ENCODE measurements at regions not wholly inside any gene's neighbourhood (a gene's known extent, or its start where the extent isn't known, plus 50 kb on each side); places are given as distances from the start of the nearest gene placed in this dataset.

GRCh38 chr1:212531796-212532195 lies 76.8 kb upstream of the ATF3 start:
- no peaks in the 10 kb centered on the region for H3K9me3 Mint-ChIP-seq

GRCh38 chr1:212532469-212533147 lies 76.0 kb upstream of the ATF3 start:
- Mint-ChIP-seq H3K27me3 (ENCODE audit: low read depth) (peaks cover 46% of the 10 kb centered on the region), H3K27ac (no peak overlapping the region), H3K4me3 (ENCODE audit: low read depth) (no peak overlapping the region), H3K36me3 (ENCODE audit: low read depth) (no peaks in the 10 kb centered on the region), H3K9me3 (peaks cover under 1% of the 10 kb centered on the region), H3K4me1 (ENCODE audit: low read depth) (peaks cover 7% of the 10 kb centered on the region)
- no peak for DNase-seq (ENCODE audit: low spot score)
- intact Hi-C loops (cut with micrococcal nuclease), result no loop called here

More at GRCh38 chr1:212531796-212532195, 76.8 kb upstream of the ATF3 start:
- H3K27ac Mint-ChIP-seq, result no peak overlapping the region
- peaks cover 7% of the 10 kb centered on the region for H3K4me1 Mint-ChIP-seq (ENCODE audit: low read depth)
- peaks cover 46% of the 10 kb centered on the region for H3K27me3 Mint-ChIP-seq (ENCODE audit: low read depth)
- intact Hi-C loops (cut with micrococcal nuclease), result no loop called here
- DNase-seq (ENCODE audit: low spot score), result no peak
- H3K4me3 Mint-ChIP-seq (ENCODE audit: low read depth), result no peak overlapping the region
- H3K36me3 Mint-ChIP-seq (ENCODE audit: low read depth), result no peaks in the 10 kb centered on the region

DNA sequence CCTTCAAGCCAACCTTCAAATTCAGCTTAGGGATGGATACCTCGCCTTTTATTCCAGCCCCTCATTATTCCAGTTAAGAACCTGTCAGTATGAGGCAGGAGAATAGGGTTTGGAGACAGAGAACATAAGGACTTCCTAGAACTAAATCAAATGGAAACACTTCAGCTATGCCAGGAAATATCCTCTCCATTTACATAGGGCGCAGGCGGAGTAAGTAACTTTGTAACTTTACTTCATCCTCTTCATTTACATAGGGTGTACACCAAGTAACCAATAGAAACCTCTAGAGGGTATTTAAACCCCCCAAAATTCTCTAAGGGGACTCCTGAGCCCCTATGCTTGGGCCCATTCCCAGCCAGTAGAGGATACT lies 75.4 kb upstream of the ATF3 start:
- Mint-ChIP-seq H3K36me3 (ENCODE audit: low read depth) (no peaks in the 10 kb centered on the region), H3K4me1 (ENCODE audit: low read depth) (peaks cover 7% of the 10 kb centered on the region), H3K27me3 (ENCODE audit: low read depth) (peaks cover 46% of the 10 kb centered on the region), H3K4me3 (ENCODE audit: low read depth) (no peak overlapping the region), H3K9me3 (peaks cover 3% of the 10 kb centered on the region), H3K27ac (no peak overlapping the region)
- DNase-seq (ENCODE audit: low spot score), result no peak
- intact Hi-C loops (cut with micrococcal nuclease), result no loop called here

DNA sequence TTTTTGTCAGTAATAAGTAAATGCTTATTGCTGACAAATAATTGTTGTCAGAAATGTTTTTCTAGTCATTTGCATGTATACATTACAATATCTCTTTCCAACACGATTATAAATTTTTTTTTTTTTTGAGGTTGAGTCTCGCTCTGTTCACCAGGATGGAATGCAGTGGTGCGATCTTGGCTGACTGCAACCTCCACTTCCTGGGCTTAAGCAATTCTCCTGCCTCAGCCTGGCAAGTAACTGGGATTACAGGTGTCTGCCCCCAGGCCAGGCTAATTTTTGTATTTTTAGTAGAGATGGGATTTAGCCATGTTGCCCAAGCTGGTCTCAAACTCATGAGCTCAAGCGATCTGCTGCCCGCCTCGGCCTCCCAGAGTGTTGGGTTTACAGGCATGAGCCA lies 72.0 kb upstream of the ATF3 start:
- H3K9me3 Mint-ChIP-seq, result peaks cover 3% of the 10 kb centered on the region
- peaks cover 27% of the 10 kb centered on the region for H3K27me3 Mint-ChIP-seq (ENCODE audit: low read depth)
- H3K4me3 Mint-ChIP-seq (ENCODE audit: low read depth), result no peak overlapping the region
- H3K36me3 Mint-ChIP-seq (ENCODE audit: low read depth), result no peaks in the 10 kb centered on the region
- H3K27ac Mint-ChIP-seq, result no peak overlapping the region
- intact Hi-C loops (cut with micrococcal nuclease), result no loop called here
- DNase-seq (ENCODE audit: low spot score), result no peak
- peaks cover 7% of the 10 kb centered on the region for H3K4me1 Mint-ChIP-seq (ENCODE audit: low read depth)

- no peak for DNase-seq (ENCODE audit: low spot score)
- Mint-ChIP-seq H3K36me3 (ENCODE audit: low read depth) (no peaks in the 10 kb centered on the region), H3K9me3 (peaks cover 3% of the 10 kb centered on the region), H3K4me1 (ENCODE audit: low read depth) (peaks cover 7% of the 10 kb centered on the region), H3K4me3 (ENCODE audit: low read depth) (no peak overlapping the region), H3K27ac (no peak overlapping the region), H3K27me3 (ENCODE audit: low read depth) (peaks cover 22% of the 10 kb centered on the region)
- intact Hi-C loops (cut with micrococcal nuclease), result no loop called here
Observed at GRCh38 chr1:212537610-212538009, 71.0 kb upstream of the ATF3 start.

- no peak for DNase-seq (ENCODE audit: low spot score)
- intact Hi-C loops (cut with micrococcal nuclease), result no loop called here
- H3K27ac Mint-ChIP-seq, result no peak overlapping the region
- peaks cover 27% of the 10 kb centered on the region for H3K27me3 Mint-ChIP-seq (ENCODE audit: low read depth)
- H3K4me3 Mint-ChIP-seq (ENCODE audit: low read depth), result no peak overlapping the region
- no peaks in the 10 kb centered on the region for H3K4me1 Mint-ChIP-seq (ENCODE audit: low read depth)
- H3K36me3 Mint-ChIP-seq (ENCODE audit: low read depth), result no peaks in the 10 kb centered on the region
- peaks cover 3% of the 10 kb centered on the region for H3K9me3 Mint-ChIP-seq
Observed at GRCh38 chr1:212539737-212540430, 68.7 kb upstream of the ATF3 start.

DNA sequence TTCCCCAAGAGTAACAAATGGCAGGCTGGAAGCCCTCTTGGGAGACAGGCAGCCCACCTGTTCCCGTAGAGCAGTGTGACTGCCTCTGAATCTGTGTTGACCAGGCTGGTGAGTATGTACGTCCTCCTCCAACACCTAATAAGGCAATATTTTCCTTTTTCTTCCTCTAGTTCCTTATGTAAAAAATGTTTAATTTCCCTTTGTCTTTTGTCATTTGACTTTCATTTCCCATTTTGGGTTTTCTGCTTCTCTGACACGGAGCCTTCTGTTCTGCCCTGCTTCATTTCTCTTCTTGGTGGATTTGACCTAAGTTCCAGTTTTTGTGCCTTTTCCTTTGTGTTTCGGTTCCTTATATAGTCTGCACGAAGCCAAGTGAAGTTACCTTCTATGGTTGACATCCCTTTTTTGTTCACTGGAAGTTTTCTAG lies 65.8 kb upstream of the ATF3 start:
- peaks cover under 1% of the 10 kb centered on the region for H3K9me3 Mint-ChIP-seq
- no peaks in the 10 kb centered on the region for H3K4me1 Mint-ChIP-seq (ENCODE audit: low read depth)
- H3K27ac Mint-ChIP-seq, result no peak overlapping the region
- no peak for DNase-seq (ENCODE audit: low spot score)
- H3K36me3 Mint-ChIP-seq (ENCODE audit: low read depth), result no peaks in the 10 kb centered on the region
- H3K4me3 Mint-ChIP-seq (ENCODE audit: low read depth), result no peak overlapping the region
- peaks cover 38% of the 10 kb centered on the region for H3K27me3 Mint-ChIP-seq (ENCODE audit: low read depth)
- intact Hi-C loops (cut with micrococcal nuclease), result no loop called here

DNA sequence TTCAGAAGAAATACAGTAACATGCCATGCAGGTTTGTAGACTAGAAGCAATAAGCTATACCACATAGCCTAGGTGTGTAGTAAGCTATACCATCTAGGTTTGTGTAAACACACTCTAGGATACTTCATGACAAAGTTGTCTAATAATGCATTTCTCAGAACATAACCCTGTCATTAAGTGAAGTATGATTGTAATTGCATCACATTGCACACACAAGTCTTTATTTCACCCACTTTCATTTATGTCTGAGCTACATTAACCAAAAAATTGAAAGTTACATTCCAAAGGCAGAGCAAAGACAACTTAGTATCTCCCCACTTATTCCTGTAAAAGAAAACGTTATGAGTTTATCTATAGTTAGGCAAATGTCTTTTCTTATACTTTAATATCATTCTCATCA lies 64.5 kb upstream of the ATF3 start:
- H3K27me3 Mint-ChIP-seq (ENCODE audit: low read depth), result peaks cover 38% of the 10 kb centered on the region
- intact Hi-C loops (cut with micrococcal nuclease), result no loop called here
- no peaks in the 10 kb centered on the region for H3K4me1 Mint-ChIP-seq (ENCODE audit: low read depth)
- H3K36me3 Mint-ChIP-seq (ENCODE audit: low read depth), result no peaks in the 10 kb centered on the region
- H3K27ac Mint-ChIP-seq, result no peak overlapping the region
- H3K4me3 Mint-ChIP-seq (ENCODE audit: low read depth), result no peak overlapping the region
- no peaks in the 10 kb centered on the region for H3K9me3 Mint-ChIP-seq
- no peak for DNase-seq (ENCODE audit: low spot score)

- Mint-ChIP-seq H3K27me3 (ENCODE audit: low read depth) (peaks cover 46% of the 10 kb centered on the region), H3K9me3 (no peaks in the 10 kb centered on the region), H3K4me1 (ENCODE audit: low read depth) (no peaks in the 10 kb centered on the region), H3K27ac (no peak overlapping the region), H3K36me3 (ENCODE audit: low read depth) (no peaks in the 10 kb centered on the region), H3K4me3 (ENCODE audit: low read depth) (no peak overlapping the region)
- intact Hi-C loops (cut with micrococcal nuclease), result no loop called here
- no peak for DNase-seq (ENCODE audit: low spot score)
Observed at GRCh38 chr1:212545941-212546635, 62.5 kb upstream of the ATF3 start.

GRCh38 chr1:212549503-212550017 lies 59.0 kb upstream of the ATF3 start:
- intact Hi-C loops (cut with micrococcal nuclease), result no loop called here
- H3K27ac Mint-ChIP-seq, result no peak overlapping the region
- no peaks in the 10 kb centered on the region for H3K36me3 Mint-ChIP-seq (ENCODE audit: low read depth)
- H3K27me3 Mint-ChIP-seq (ENCODE audit: low read depth), result peaks cover 54% of the 10 kb centered on the region
- H3K9me3 Mint-ChIP-seq, result no peaks in the 10 kb centered on the region
- DNase-seq (ENCODE audit: low spot score), result no peak
- no peaks in the 10 kb centered on the region for H3K4me1 Mint-ChIP-seq (ENCODE audit: low read depth)
- no peak overlapping the region for H3K4me3 Mint-ChIP-seq (ENCODE audit: low read depth)

DNA sequence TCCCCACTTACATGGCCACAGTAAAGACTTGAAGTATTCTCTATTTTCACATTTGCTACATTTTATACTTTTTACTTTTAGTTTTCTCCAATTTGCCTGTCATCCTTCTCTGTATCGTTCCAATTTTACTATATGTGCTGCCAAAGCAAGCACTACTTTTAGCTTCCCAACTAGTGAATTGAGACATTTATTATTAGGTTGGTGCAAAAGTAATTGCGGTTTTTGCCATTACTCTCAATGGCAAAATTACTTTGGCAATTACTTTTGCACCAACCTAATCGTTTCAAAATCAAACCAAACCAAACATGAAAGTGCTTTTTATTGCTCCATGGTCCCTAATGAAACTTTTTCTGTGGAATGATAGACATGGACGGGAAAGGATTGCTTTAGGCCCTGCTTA lies 56.6 kb upstream of the ATF3 start:
- Mint-ChIP-seq H3K4me3 (ENCODE audit: low read depth) (no peak overlapping the region), H3K4me1 (ENCODE audit: low read depth) (no peaks in the 10 kb centered on the region), H3K9me3 (no peaks in the 10 kb centered on the region), H3K27me3 (ENCODE audit: low read depth) (peaks cover 49% of the 10 kb centered on the region), H3K27ac (no peak overlapping the region), H3K36me3 (ENCODE audit: low read depth) (no peaks in the 10 kb centered on the region)
- DNase-seq (ENCODE audit: low spot score), result no peak
- intact Hi-C loops (cut with micrococcal nuclease), result no loop called here

- DNase-seq (ENCODE audit: low spot score), result no peak
- H3K27ac Mint-ChIP-seq, result no peak overlapping the region
- no peak overlapping the region for H3K4me3 Mint-ChIP-seq (ENCODE audit: low read depth)
- peaks cover 4% of the 10 kb centered on the region for H3K36me3 Mint-ChIP-seq (ENCODE audit: low read depth)
- H3K9me3 Mint-ChIP-seq, result peaks cover 3% of the 10 kb centered on the region
- H3K4me1 Mint-ChIP-seq (ENCODE audit: low read depth), result peaks cover 4% of the 10 kb centered on the region
- intact Hi-C loops (cut with micrococcal nuclease), result no loop called here
- H3K27me3 Mint-ChIP-seq (ENCODE audit: low read depth), result peaks cover 60% of the 10 kb centered on the region
Observed at GRCh38 chr1:212553676-212554075, 54.9 kb upstream of the ATF3 start.

DNA sequence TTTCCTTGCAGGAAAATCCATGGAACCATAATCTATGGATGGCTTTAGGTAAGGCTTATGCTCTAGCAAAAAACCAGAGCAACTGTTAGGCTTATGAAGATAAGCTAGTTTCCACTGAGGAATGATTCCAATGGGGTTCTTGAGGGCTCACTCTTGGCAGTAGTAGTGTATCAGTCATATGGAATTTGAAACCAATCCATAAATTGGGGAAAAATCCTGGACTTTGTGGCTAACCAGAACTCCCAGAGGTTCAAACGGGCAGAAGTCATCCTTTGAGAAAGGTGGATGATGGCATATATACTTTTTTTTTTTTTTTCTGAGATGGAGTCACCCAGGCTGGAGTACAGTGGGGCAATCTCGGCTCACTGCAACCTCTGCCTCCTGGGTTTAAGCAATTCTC lies 54.2 kb upstream of the ATF3 start:
- Mint-ChIP-seq H3K4me1 (ENCODE audit: low read depth) (peaks cover 7% of the 10 kb centered on the region), H3K27me3 (ENCODE audit: low read depth) (peaks cover 60% of the 10 kb centered on the region), H3K36me3 (ENCODE audit: low read depth) (peaks cover 4% of the 10 kb centered on the region), H3K27ac (no peak overlapping the region), H3K4me3 (ENCODE audit: low read depth) (no peak overlapping the region), H3K9me3 (peaks cover 3% of the 10 kb centered on the region)
- no peak for DNase-seq (ENCODE audit: low spot score)
- intact Hi-C loops (cut with micrococcal nuclease), result no loop called here
